ENCODE measurements at regions not wholly inside any gene's neighbourhood (a gene's known extent, or its start where the extent isn't known, plus 50 kb on each side); places are given as distances from the start of the nearest gene placed in this dataset.
"Not testable (repeated sequence)": the region's sequence is repeated elsewhere in the genome, so short reads cannot be mapped to it uniquely, and the experiment has no call there.

GRCh38 chr12:87025976-87026375 is 769.8 kb upstream of the MGAT4C start:
- Mint-ChIP-seq H3K4me1 (no peaks in the 10 kb centered on the region), H3K27ac (no peak overlapping the region), H3K27me3 (no peaks in the 10 kb centered on the region), H3K36me3 (no peaks in the 10 kb centered on the region), H3K9me3 (no peaks in the 10 kb centered on the region), H3K4me3 (no peak overlapping the region)

GRCh38 chr12:87021400-87021799 is 765.2 kb upstream of the MGAT4C start:
- Mint-ChIP-seq H3K4me1 (no peaks in the 10 kb centered on the region), H3K36me3 (no peaks in the 10 kb centered on the region), H3K27me3 (no peaks in the 10 kb centered on the region), H3K27ac (no peak overlapping the region), H3K4me3 (no peak overlapping the region), H3K9me3 (peaks cover 0 to 7% (median 3%) of the 10 kb centered on the region in 3 donors)

GRCh38 chr12:87020071-87020470 is 763.9 kb upstream of the MGAT4C start:
- H3K4me3 Mint-ChIP-seq = no peak overlapping the region
- peaks cover 3 to 11% (median 5%) of the 10 kb centered on the region in 3 donors for H3K9me3 Mint-ChIP-seq
- H3K27me3 Mint-ChIP-seq = no peaks in the 10 kb centered on the region
- no peak overlapping the region for H3K27ac Mint-ChIP-seq
- H3K4me1 Mint-ChIP-seq = no peaks in the 10 kb centered on the region
- no peaks in the 10 kb centered on the region for H3K36me3 Mint-ChIP-seq

DNA sequence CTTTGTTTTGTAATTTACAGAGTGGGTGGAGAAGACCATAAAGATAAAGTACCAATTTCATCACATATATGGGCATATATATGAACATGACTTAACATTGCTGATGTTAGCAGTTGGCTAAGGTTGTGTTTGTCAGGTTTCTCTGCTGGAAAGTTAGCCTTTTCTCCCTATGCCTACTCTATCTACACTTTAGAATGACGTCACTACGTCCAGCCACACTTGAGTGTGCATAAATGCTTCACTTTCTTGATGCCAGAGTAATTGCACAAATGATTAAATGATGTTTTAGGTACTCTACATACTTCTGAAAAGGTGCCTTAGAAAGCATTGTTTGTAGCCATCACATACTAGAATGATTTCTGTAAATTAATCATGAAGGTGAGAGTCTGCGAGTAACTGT is 759.2 kb upstream of the MGAT4C start:
- H3K4me1 Mint-ChIP-seq = no peaks in the 10 kb centered on the region
- H3K9me3 Mint-ChIP-seq = peaks cover 3 to 11% (median 6%) of the 10 kb centered on the region in 3 donors
- no peaks in the 10 kb centered on the region for H3K27me3 Mint-ChIP-seq
- H3K4me3 Mint-ChIP-seq = no peak overlapping the region
- no peak overlapping the region for H3K27ac Mint-ChIP-seq
- H3K36me3 Mint-ChIP-seq = no peaks in the 10 kb centered on the region

- Mint-ChIP-seq H3K4me1 (no peaks in the 10 kb centered on the region), H3K27ac (no peak overlapping the region), H3K4me3 (no peak overlapping the region), H3K36me3 (no peaks in the 10 kb centered on the region), H3K27me3 (no peaks in the 10 kb centered on the region), H3K9me3 (peaks cover 0 to 4% (median 0%) of the 10 kb centered on the region in 3 donors)
Observed at GRCh38 chr12:87008785-87009384, 752.7 kb upstream of the MGAT4C start.

- H3K4me3 Mint-ChIP-seq = no peak overlapping the region
Observed at GRCh38 chr12:87001102-87001501, 744.9 kb upstream of the MGAT4C start.

GRCh38 chr12:86985298-86985697 is 729.1 kb upstream of the MGAT4C start:
- Mint-ChIP-seq H3K27ac (peak overlapping the region in 1 of 3 donors; percentile 17), H3K27me3 (no peaks in the 10 kb centered on the region), H3K36me3 (no peaks in the 10 kb centered on the region), H3K4me3 (no peak overlapping the region), H3K9me3 (no peaks in the 10 kb centered on the region), H3K4me1 (no peaks in the 10 kb centered on the region)

More at GRCh38 chr12:87001102-87001501, 744.9 kb upstream of the MGAT4C start:
- no peaks in the 10 kb centered on the region for H3K27me3 Mint-ChIP-seq
- no peaks in the 10 kb centered on the region for H3K4me1 Mint-ChIP-seq
- H3K27ac Mint-ChIP-seq = no peak overlapping the region
- H3K36me3 Mint-ChIP-seq = no peaks in the 10 kb centered on the region
- H3K9me3 Mint-ChIP-seq = peaks cover 6 to 8% (median 7%) of the 10 kb centered on the region in 3 donors

GRCh38 chr12:86970595-86970994 is 714.4 kb upstream of the MGAT4C start:
- H3K27me3 Mint-ChIP-seq, H3K36me3 Mint-ChIP-seq, H3K4me3 Mint-ChIP-seq, H3K9me3 Mint-ChIP-seq, H3K27ac Mint-ChIP-seq, H3K4me1 Mint-ChIP-seq: not testable (repeated sequence)

DNA sequence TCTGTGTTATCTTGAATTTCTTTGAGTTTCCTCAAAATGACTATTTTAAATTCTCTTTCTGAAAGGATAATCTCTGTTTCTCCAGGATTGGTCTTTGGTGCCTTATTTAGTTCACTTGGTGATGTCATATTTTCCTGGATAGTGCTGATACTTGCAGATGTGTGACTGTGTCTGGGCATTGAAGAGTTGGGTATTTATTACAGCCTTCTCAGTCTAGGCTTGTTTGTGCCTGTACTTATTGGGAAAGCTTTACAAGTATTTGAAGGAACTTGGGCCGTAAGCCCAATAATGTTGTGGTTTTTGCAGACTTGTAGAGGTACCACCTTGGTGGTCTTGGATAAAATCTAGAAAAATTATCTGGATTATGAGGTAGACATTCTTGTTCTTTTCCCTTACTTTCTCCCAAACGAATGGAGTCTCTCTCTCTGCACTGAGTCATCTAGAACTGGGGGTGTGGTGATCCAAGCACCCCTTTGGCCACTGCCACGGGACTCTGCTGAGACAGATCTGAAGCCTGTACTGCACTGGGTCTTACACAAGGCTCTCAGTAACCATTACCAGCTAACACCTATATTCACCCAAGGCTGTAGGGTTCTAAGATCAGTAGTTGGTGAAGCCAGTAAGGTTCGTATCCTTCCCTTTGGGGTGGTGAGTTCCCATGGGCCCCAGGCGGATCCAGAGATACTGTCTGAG is 703.7 kb upstream of the MGAT4C start:
- Mint-ChIP-seq H3K4me3 (no peak overlapping the region), H3K27ac (no peak overlapping the region), H3K36me3 (peaks cover 1% of the 10 kb centered on the region), H3K9me3 (peaks cover 0 to 2% (median 1%) of the 10 kb centered on the region in 3 donors), H3K27me3 (no peaks in the 10 kb centered on the region), H3K4me1 (no peaks in the 10 kb centered on the region)

- Mint-ChIP-seq H3K27ac (no peak overlapping the region), H3K9me3 (no peaks in the 10 kb centered on the region), H3K4me1 (no peaks in the 10 kb centered on the region), H3K27me3 (no peaks in the 10 kb centered on the region), H3K4me3 (no peak overlapping the region), H3K36me3 (no peaks in the 10 kb centered on the region)
Observed at GRCh38 chr12:86950444-86950843, 694.3 kb upstream of the MGAT4C start.

DNA sequence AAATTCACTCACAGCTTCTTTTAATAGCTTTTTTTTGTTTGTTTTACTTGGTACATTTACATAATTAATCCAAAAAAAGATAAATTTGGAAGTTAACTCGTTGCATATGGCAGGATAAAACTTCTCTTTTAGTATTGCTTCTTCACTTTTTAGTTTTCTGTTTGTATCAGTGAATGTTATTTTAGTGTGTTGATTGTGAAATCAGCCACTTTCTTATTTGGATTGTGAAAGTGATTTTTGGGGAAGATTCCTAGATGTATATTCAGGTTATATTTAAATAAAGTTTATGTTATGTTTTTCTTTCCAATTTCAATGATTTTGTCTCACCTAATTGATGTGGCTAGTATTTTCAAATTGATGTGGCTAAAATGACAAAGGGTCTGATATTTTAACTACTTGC is 693.9 kb upstream of the MGAT4C start:
- no peaks in the 10 kb centered on the region for H3K36me3 Mint-ChIP-seq
- no peaks in the 10 kb centered on the region for H3K4me1 Mint-ChIP-seq
- no peak overlapping the region for H3K4me3 Mint-ChIP-seq
- H3K9me3 Mint-ChIP-seq = no peaks in the 10 kb centered on the region
- no peaks in the 10 kb centered on the region for H3K27me3 Mint-ChIP-seq
- no peak overlapping the region for H3K27ac Mint-ChIP-seq

- Mint-ChIP-seq H3K9me3 (no peaks in the 10 kb centered on the region), H3K4me3 (no peak overlapping the region), H3K27me3 (no peaks in the 10 kb centered on the region), H3K4me1 (no peaks in the 10 kb centered on the region), H3K36me3 (no peaks in the 10 kb centered on the region), H3K27ac (no peak overlapping the region)
Observed at GRCh38 chr12:86948851-86949250, 692.7 kb upstream of the MGAT4C start.

DNA sequence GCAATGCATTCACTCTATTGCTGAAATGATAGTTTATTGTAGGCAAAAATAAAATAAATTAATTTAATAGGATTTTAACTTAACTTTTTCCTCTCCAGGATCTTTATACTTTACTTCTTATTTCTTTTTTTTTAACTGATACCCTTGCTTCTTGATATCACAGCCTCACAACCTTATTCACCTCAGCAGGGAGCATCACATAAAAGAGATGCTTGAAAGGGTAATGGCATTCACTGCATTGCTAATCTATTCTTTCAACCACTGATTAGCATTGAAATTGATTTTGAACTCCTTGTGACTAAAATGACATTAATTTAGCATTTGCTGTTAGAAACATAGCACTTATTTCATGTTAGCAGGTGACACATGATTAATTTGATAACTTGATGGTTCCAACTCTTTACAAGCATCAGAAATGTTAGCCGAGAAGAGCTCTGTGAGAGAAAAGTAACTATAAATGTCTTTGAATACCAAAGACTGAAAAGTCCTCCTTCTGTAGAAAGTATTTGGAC is 689.5 kb upstream of the MGAT4C start:
- Mint-ChIP-seq H3K27ac (no peak overlapping the region), H3K27me3 (no peaks in the 10 kb centered on the region), H3K9me3 (no peaks in the 10 kb centered on the region), H3K36me3 (no peaks in the 10 kb centered on the region), H3K4me3 (no peak overlapping the region), H3K4me1 (no peaks in the 10 kb centered on the region)

DNA sequence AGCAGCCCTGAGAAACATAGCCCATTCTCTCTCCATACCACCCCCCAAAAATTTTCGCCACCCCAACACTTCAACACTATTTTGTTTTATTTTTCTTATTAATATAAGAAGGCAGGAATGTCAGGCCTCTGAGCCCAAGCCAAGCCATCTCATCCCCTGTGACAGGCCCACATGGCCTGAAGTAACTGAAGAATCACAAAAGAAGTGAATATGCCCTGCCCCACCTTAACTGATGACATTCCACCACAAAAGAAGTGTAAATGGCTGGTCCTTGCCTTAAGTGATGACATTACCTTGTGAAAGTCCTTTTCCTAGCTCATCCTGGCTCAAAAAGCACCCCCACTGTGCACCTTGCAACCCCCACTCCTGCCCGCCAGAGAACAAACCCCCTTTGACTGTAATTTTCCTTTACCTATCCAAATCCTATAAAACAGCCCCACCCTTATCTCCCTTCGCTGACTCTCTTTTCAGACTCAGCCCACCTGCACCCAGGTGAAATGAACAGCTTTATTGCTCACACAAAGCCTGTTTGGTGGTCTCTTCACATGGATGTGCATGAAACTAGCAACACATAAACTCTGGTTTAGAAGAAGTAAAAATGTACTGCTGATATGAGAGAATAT is 688.1 kb upstream of the MGAT4C start:
- H3K4me3 Mint-ChIP-seq, H3K36me3 Mint-ChIP-seq, H3K27me3 Mint-ChIP-seq, H3K27ac Mint-ChIP-seq, H3K9me3 Mint-ChIP-seq, H3K4me1 Mint-ChIP-seq: not testable (repeated sequence)

DNA sequence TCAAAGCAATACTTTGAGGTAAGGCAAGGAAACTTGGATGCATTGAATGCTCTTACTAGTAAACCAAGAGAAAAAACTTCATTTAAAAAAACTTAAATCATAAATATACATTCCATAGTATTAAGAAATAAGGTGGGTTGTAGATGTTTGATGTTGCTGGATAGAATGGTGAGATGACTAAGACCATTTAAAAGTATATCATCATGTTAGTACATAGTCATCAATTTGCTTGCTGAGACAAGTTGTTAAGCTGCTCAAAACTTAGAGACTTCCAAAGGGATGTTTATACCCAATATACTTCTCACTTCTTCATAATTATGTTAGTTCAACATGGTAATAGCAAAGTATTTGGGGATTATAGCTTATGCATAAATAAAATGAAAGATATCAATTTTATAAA is 675.5 kb upstream of the MGAT4C start:
- Mint-ChIP-seq H3K4me3 (no peak overlapping the region), H3K36me3 (no peaks in the 10 kb centered on the region), H3K4me1 (no peaks in the 10 kb centered on the region), H3K27ac (no peak overlapping the region), H3K9me3 (peaks cover 0 to 3% (median 0%) of the 10 kb centered on the region in 3 donors), H3K27me3 (no peaks in the 10 kb centered on the region)

DNA sequence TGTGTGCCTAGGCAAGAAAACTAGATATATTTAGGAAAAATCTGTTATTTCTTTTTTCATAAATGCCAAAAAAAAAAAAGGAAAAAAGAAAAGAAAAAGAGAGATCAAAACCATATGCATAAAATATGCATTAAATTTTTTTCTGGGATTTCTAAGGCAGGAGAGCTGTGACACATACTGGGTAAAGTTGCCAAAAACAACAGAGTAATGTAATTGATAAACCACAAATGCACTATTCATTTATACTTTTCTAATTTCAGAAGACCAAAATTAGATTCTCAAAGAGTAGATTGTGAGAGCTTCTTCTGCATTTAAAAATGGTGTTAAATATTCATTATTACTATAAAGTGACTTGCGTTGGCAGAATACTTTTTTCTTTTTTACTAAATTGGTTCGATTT is 673.8 kb upstream of the MGAT4C start:
- Mint-ChIP-seq H3K4me1 (no peaks in the 10 kb centered on the region), H3K27me3 (no peaks in the 10 kb centered on the region), H3K4me3 (no peak overlapping the region), H3K36me3 (no peaks in the 10 kb centered on the region), H3K27ac (no peak overlapping the region), H3K9me3 (peaks cover 0 to 3% (median 0%) of the 10 kb centered on the region in 3 donors)

Data from IgD-negative memory B cell (primary cell).